ENCODE measurements at regions not wholly inside any gene's neighbourhood (a gene's known extent, or its start where the extent isn't known, plus 50 kb on each side); places are given as distances from the start of the nearest gene placed in this dataset.

- TF ChIP-seq, protein P1, sequence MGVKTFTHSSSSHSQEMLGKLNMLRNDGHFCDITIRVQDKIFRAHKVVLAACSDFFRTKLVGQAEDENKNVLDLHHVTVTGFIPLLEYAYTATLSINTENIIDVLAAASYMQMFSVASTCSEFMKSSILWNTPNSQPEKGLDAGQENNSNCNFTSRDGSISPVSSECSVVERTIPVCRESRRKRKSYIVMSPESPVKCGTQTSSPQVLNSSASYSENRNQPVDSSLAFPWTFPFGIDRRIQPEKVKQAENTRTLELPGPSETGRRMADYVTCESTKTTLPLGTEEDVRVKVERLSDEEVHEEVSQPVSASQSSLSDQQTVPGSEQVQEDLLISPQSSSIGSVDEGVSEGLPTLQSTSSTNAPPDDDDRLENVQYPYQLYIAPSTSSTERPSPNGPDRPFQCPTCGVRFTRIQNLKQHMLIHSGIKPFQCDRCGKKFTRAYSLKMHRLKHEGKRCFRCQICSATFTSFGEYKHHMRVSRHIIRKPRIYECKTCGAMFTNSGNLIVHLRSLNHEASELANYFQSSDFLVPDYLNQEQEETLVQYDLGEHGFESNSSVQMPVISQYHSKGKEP (tag by site-specific recombination; IDR thresholded peaks at IDR 0.05): no peak
- TF ChIP-seq ZNF776 (tag by site-specific recombination; IDR thresholded peaks at IDR 0.05; ENCODE audit: borderline replicate concordance) (no peak), ZNF16 (tag by site-specific recombination; IDR thresholded peaks at IDR 0.05; ENCODE audit: low read depth) (no peak), ZNF292 (tag by site-specific recombination; IDR thresholded peaks at IDR 0.05; ENCODE audit: borderline replicate concordance, low read depth) (no peak), ZFP3 (tag by site-specific recombination; IDR thresholded peaks at IDR 0.05; ENCODE audit: low read depth) (no peak), BCL11A (tag by site-specific recombination; IDR thresholded peaks at IDR 0.05; ENCODE audit: low read depth) (no peak), ZSCAN30 (tag by site-specific recombination; IDR thresholded peaks at IDR 0.05) (no peak), ZBTB8A (tag by site-specific recombination; IDR thresholded peaks at IDR 0.05) (no peak), ZSCAN16 (tag by site-specific recombination; IDR thresholded peaks at IDR 0.05) (no peak), ZNF529 (tag by site-specific recombination; IDR thresholded peaks at IDR 0.05; ENCODE audit: insufficient replicate concordance) (no peak)
- TF ChIP-seq, protein P2, sequence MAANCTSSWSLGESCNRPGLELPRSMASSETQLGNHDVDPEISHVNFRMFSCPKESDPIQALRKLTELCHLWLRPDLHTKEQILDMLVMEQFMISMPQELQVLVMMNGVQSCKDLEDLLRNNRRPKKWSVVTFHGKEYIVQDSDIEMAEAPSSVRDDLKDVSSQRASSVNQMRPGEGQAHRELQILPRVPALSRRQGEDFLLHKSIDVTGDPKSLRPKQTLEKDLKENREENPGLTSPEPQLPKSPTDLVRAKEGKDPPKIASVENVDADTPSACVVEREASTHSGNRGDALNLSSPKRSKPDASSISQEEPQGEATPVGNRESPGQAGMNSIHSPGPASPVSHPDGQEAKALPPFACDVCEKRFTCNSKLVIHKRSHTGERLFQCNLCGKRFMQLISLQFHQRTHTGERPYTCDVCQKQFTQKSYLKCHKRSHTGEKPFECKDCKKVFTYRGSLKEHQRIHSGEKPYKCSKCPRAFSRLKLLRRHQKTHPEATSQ (tag by site-specific recombination; IDR thresholded peaks at IDR 0.05): no peak
Measured at GRCh38 chr9:24257726-24258125, 288.0 kb downstream of the IZUMO3 start (continued).

- H3K4me1 ChIP-seq (ENCODE audit: control insufficient read depth, insufficient read depth, low read length): no peaks in the 10 kb centered on the region
- ChIA-PET POLR2A (no interaction called here), CTCF (no interaction called here)
- no peaks in the 10 kb centered on the region for H3K36me3 ChIP-seq (ENCODE audit: control insufficient read depth in 2 of 2, insufficient read depth in 1 of 2, low read length in 2 of 2)
- no peak overlapping the region for H3K4me3 ChIP-seq (ENCODE audit: low read depth, low read length)
- no peak overlapping the region for H3K27ac ChIP-seq (ENCODE audit: extremely low read depth, low read depth, low read length)
- TF ChIP-seq ZNF221 (tag by site-specific recombination; IDR thresholded peaks at IDR 0.05; ENCODE audit: borderline replicate concordance): no peak
- TF ChIP-seq ZNF654 (tag by site-specific recombination; IDR thresholded peaks at IDR 0.05; ENCODE audit: low read depth): peak; percentile 35
- no peak for TF ChIP-seq ZNF138 (tag by site-specific recombination; IDR thresholded peaks at IDR 0.05; ENCODE audit: borderline replicate concordance)
- H3K9me3 ChIP-seq (ENCODE audit: control insufficient read depth, insufficient read depth, low read depth, low read length): no peaks in the 10 kb centered on the region
Measured at GRCh38 chr9:24245988-24246387, 299.7 kb downstream of the IZUMO3 start.

GRCh38 chr9:24242576-24242975, 303.1 kb downstream of the IZUMO3 start:
- Histone ChIP-seq H3K9me3 (ENCODE audit: control insufficient read depth, insufficient read depth, low read depth, low read length) (no peaks in the 10 kb centered on the region), H3K4me3 (ENCODE audit: low read depth, low read length) (no peak overlapping the region), H3K4me1 (ENCODE audit: control insufficient read depth, insufficient read depth, low read length) (no peaks in the 10 kb centered on the region), H3K36me3 (ENCODE audit: control insufficient read depth in 2 of 2, insufficient read depth in 1 of 2, low read length in 2 of 2) (no peaks in the 10 kb centered on the region), H3K27ac (ENCODE audit: extremely low read depth, low read depth, low read length) (no peak overlapping the region)
- TF ChIP-seq ZNF10 (tag by site-specific recombination; IDR thresholded peaks at IDR 0.05) (no peak), ZNF514 (tag by site-specific recombination; IDR thresholded peaks at IDR 0.05) (no peak), INSM2 (tag by site-specific recombination; IDR thresholded peaks at IDR 0.05) (no peak), ZNF280D (tag by site-specific recombination; IDR thresholded peaks at IDR 0.05) (no peak), GLIS1 (tag by site-specific recombination; IDR thresholded peaks at IDR 0.05) (no peak), ZNF391 (tag by site-specific recombination; IDR thresholded peaks at IDR 0.05; ENCODE audit: borderline replicate concordance, low read depth) (no peak), ZNF292 (tag by site-specific recombination; IDR thresholded peaks at IDR 0.05; ENCODE audit: borderline replicate concordance, low read depth) (no peak)
- CTCF ChIA-PET: interaction anchor here (0.7 kb wide), 1 partner anchor 358 kb away, joined by 3 read pairs; no protein-coding TSS in a partner anchor
- POLR2A ChIA-PET: no interaction called here
